A172 (cell line): ENCODE measurements at regions not wholly inside any gene's neighbourhood (a gene's known extent, or its start where the extent isn't known, plus 50 kb on each side); places are given as distances from the start of the nearest gene placed in this dataset.

Experiments
- DNase-seq: peaks from one replicate; pipeline ENCODE4 v3.0.0-alpha.2; 2015; ENCODE audit warnings: low spot score

DNA sequence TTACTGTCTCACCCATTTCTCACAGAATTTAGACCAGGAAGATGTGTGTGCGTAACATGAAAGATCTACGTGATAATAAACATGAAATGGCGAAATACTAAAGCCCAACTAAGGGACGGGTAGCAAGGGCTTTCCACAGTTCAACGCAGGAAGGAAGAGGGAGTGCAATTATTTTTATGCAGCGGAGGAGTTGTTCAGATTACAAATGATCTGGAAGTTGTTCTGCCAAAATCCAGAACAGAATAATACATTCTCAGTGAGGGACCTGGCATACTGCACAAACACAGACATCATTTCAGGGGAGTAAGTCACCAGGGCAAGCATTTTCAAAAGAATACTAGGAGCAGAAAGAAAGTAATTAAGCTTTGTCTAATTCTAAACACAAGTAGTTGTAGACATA lies 133.6 kb upstream of the RAP2B start:
- no peak for DNase-seq

DNA sequence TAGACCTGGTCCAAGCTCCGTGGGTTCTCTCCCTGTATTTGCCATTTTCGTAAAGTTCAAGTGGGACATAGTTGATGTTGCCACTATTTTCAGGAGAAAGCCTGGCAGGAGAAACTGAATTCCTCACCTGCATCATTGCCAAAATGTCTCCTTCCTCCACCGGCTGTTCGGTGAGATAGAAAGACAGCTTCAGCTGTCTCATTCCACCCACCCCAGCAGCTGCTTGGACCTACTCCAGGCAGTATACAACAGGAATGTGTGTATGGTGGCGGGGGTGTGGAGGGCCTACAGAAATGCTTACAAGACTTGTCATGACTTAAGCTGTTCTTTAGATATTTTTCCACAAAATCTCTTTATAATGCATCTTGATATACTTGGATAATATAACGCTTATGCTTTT lies 132.7 kb upstream of the RAP2B start:
- no peak for DNase-seq

GRCh38 chr3:153032891-153033290 lies 129.1 kb upstream of the RAP2B start:
- no peak for DNase-seq

DNA sequence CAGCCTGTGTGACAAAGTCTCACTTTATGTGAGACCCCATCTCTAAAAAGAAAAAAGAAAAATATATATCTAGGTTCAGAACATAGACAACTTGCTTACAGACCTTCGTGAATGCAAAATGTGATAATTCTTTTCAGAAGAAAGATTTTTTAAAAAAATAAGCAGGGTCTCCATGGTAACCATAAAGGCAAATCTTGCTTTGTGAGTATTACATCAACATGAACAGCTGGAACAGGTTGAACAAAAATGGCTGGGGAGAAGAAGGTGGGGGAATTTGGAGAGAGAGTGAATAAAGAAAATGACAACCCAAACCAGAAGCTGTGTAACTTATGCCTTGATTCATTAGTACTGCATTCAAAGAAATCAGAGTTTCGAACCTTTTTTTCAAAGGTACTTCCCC lies 125.2 kb upstream of the RAP2B start:
- no peak for DNase-seq

DNA sequence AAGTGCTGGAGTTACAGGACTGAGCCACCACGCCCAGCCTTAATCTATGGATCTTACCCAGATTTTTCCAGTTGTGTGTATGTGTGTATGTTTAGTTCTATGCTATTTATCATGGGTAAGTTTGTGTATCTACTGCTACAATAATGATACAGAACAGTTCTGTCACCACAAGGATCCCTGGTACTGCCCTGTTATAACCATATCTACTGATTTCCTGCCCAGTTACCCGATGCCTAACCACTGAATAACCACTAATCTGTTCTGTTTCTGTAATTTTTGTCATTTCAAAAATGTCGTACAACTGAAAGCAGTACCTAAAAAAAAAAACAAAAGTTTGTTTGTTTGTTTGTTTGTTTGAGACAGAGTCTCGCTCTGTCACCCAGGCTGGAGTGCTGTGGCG lies 123.7 kb upstream of the RAP2B start:
- no peak for DNase-seq

GRCh38 chr3:153038779-153039178 lies 123.2 kb upstream of the RAP2B start:
- DNase-seq = peak; percentile 52

- no peak for DNase-seq
These were observed 120.8 kb upstream of the RAP2B start for GRCh38 chr3:153041181-153041580.

DNA sequence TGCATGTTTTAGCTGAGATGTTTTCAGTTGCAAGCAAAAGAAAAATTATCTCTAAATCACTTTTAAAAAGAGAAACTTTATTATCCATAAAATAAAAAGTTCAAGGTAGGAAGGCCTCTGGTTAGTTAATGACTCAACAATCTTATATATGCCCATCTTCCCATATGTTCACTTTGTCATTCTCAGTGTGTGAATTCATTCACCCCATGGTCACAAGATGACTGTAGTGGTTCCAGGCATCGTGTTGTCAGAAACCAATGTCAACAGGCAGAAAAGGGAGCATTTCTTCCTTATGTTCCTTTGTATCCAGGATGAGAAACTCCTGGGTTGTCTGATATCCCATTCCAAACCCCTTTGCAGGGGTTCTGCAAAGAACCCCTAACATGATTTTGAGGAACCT lies 119.9 kb upstream of the RAP2B start:
- DNase-seq = no peak

GRCh38 chr3:153043729-153044328 lies 118.2 kb upstream of the RAP2B start:
- DNase-seq = no peak

- no peak for DNase-seq
These were observed 116.9 kb upstream of the RAP2B start for GRCh38 chr3:153045150-153045549.

GRCh38 chr3:153050978-153051377 lies 111.0 kb upstream of the RAP2B start:
- DNase-seq = peak; percentile 23

DNA sequence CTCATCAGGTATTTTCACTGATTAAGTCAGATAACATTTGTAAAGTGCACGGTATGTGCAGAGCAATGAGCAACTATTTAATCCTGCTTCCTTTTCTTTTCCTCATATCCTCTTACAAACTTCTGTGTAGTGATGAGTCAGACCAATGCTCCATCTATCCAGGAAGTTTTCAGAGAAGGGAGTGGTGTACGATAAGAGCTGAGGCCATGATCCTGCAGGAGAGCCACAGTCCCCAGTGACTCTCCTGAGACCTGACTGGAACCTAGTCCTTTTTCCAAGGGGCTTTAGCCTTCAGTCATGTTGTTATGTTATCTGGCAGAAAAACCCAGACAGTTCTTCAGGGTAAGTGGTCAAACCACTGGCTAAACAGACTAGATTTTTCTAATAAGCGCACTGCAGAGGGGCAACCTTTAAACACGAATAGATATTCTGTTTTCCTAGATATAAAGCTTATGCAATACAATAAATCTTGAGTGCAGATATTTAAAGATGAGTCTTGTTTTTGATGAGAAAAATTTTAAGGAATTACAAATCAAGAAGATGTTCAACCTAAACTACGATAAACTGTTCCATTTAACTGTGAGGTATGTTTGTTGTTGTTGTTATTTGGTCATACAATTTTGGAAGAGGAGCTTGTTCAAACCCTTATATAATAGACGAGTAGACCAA lies 110.5 kb upstream of the RAP2B start:
- peak; percentile 92 for DNase-seq

DNA sequence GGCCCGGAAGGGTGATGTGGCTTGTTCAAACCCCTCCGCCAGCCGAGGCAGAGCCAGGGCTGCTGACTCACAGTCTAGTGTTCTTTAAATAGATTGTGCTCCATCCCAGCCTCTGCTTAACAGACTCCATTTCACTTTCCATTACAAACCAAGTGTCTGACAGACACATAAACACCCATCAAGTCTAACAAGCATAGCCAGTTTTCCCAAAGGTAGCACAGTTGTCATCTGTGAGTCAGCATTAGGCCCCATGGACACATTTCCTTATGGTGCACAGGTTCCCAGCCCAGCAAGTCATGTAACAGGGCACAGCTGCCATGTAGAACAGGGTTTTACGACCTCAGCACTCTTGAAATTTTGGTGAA lies 109.9 kb upstream of the RAP2B start:
- peak; percentile 93 for DNase-seq

DNA sequence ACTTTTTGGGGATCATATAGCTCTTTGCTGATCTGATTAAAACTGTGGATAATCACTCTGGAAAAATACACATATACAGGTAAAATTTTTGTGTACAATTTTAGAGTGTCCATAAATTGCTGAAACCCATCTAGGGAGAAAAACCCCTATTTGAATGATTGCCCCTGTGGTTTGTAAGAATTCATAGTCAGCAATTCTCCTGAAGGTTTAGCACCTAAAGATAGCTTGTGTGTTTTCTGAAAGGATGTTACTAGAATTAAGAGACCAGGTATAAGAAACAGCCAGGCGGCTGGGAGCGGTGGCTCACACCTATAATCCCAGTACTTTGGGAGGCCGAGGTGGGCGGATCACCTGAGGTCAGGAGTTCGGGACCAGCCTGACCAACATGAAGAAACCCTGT lies 106.8 kb upstream of the RAP2B start:
- no peak for DNase-seq

DNA sequence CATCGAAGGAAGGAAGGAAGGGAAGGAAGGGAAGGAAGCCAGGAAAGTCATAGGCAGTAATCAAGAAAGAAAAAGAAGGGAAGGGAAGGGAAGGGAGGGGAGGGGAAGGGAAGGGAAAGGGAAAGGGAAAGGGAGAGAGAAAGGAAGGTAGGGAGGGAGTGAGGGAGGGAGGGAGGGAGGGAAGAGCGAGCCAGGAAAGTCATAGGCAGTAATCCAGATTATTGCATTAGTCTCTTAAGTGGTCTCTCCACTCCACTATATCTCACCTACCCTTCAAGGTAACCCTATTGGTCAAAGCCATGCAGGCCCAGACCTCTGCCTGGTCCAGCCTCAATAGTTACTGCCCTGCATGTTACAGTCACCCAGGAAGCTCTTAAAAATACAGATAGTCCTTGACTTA lies 106.2 kb upstream of the RAP2B start:
- no peak for DNase-seq

DNA sequence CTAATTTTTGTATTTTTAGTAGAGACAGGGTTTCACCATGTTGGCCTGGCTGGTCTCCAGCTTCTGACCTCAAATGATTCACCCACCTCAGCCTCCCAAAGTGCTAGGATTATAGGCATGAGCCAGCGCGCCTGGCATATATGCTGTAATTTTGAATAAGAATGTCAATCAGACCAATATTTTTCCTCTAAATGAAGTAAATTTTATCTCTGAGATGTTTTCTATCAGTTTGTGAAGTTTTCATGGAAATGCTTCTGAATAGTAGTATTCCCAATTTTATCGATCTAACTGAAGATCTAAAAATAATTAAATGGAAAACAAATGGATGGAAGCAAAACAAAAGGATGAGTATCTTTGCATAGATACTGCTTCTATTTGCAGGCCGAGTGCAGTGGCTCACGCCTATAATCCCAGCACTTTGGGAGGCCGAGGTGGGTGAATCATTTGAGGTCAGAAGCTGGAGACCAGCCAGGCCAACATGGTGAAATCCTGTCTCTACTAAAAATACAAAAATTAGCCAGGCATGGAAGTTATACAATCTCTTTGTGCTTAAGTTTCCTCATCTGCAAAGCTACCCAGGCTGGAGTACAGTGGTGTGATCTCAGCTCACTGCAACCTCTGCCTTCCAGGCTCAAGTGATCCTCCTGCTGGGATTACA lies 103.9 kb upstream of the RAP2B start:
- peak; percentile 70 for DNase-seq

DNA sequence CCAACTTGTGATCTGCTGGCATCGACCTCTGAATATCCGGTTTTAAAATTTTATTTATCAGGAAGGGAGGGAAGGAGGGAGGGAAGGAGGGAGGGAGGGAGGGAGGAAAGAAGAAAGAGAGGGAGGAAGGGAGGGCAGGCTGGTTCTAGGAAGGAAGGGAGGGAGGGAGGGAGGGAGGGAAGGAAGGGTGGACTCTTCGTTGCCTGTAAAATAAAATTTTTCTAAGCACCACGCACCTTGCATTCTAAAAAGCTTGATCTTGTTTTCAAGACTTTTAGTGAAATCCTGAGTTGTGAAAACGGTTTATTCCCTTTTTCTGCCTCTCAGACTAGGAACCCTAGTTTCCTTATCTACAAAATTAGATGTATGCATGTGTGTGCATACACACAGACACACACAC lies 101.7 kb upstream of the RAP2B start:
- no peak for DNase-seq

DNA sequence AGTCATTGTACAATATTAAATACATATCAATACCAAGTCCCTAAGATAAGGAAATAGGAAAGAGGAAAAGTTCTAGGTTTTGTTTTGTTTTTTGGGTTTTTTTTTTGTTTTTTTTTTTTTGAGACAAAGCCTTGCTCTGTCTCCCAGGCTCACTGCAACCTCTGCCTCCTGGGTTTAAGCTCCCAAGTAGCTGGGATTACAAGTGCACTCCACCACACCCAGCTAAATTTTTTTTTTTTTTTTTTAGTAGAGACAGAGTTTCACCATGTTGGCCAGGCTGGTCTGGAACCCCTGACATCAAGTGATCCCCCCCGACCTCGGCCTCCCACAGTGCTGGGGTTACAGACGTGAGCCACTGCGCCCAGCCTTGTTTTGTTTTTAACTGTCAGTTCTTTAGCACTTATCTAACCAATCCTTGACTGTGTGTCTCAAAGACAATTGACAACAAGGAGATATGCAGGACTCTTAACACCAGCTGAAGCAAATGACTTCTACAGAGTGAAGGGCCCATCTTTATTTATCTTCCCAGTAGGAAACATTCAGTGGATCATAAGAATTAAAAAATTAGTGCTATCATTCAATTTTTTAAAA lies 100.0 kb upstream of the RAP2B start:
- no peak for DNase-seq

DNA sequence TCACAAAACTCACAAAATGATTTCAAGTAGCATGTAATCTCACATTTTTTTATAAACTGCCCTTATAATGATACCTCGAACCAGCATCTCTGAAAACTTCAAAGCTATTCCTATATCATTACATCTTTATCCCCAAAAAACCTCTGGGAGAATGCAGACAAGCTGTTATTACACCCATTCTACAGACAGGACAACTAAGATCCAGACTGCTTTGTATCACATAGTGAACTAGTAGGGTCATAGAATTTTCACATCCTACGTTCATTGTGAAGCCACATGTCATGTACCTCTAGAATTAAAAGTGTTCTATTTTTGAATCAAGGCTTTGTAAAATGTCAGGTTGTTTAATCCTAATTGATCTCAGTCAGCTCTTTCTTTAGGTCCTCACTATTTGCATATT lies 98.7 kb upstream of the RAP2B start:
- no peak for DNase-seq

DNA sequence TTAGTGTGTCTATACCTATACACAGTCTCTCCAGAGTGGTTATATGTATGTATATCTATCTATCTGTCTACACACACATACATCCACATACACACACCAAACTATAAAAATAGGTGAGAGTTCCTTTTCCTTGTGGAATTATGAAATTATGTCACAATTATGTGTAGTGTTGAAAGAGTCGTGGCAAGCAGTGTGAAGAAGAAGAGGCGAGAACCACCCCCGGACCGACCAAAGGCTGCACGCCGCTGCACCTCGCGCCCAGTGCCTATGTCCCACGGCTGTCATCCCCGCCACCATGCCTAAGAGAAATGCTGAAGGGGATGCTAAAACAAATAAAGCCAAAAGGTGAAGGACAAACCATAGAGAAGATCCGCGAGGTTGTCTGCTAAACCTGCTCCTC lies 95.0 kb upstream of the RAP2B start:
- DNase-seq = no peak

DNA sequence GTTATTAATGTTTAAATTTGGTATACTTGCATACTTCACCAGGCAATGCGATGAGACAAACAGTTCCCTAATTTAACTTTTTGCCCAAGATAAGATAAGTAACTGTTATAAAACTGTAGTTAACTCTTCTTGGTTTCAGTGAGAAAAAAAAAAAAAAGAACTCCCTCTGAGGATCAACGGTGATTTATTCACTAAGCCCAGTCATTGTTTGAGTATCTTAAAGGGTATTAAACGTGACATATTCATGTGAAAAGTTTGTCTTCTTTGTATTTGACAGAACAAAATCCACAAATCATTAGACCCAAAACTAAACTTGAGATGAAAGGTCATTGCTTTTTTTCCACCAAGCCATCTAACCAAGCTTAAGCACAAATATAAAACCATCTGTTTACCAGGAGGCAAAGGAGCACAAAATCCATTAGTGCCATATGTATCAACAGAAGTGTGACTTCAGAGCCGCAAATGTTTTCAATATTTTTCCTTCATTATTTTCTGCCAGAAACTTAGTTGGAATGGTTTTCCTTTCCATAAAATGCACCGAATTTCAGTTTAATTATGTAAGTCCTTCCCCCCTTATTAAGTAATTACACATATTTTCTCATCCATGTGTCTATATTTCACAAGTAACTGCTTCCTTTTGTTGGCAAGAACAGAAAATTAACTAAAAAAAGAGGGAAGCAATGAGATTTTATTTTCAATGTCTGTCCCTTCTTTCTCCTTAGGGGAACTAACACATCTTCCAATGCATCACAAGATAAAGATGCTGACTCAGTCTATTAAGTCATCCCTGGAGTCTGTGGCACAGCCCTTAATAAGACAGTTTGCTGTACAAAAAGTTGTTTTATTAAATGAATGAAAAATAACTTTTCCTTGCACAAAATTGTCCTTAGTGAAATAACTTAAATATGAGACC lies 92.2 kb upstream of the RAP2B start:
- peak; percentile 69 for DNase-seq

DNA sequence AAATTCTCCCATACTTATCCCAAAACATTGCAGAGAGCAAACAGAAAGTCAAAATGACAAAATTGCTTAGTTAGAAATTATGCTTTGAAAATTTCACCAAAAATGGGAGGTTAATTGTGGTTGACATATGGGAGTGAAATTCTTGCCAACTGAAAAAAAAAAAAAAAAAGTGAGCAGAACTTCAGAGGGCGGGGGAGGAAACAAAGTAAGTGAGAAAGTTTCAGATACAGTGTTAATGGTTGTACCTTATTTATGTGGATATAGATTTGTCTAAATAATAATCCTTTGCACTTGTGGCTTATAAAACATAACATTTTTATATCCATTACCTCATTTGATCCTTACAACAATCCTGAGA lies 91.5 kb upstream of the RAP2B start:
- no peak for DNase-seq
